IMR-90 (cell line): ENCODE measurements at regions not wholly inside any gene's neighbourhood (a gene's known extent, or its start where the extent isn't known, plus 50 kb on each side); places are given as distances from the start of the nearest gene placed in this dataset.

Experiments used
- ATAC-seq: fragments of 200-7000 bp; cut with Tn5 transposase; 2 replicates; pipeline ENCODE4 v1.9.1; 2020; ENCODE audit warnings: low read depth, mild to moderate bottlenecking, moderate library complexity
- BruUV-seq: library from RNA; stranded (reverse); fragments of 400-500 nt; replicated peaks from 2 replicates; lab custom pipeline; 2021; lab: Mats Ljungman, UMichigan
- CTCF ChIA-PET: fragments of 300-600 bp; formaldehyde crosslinking; extraction: SDS; loops from one replicate; lab custom pipeline; 2021; ENCODE audit warnings: antibody characterized with exemption; lab: Yijun Ruan, JAX
- POLR2A ChIA-PET: fragments of 300-600 bp; sonication (Branson Sonifier 250); formaldehyde crosslinking; loops from one replicate; lab custom pipeline; 2022; ENCODE audit warnings: antibody characterized with exemption; ENCODE audit not compliant: unreplicated experiment; lab: Charles Lee
- DNase-seq: peaks from one replicate; pipeline ENCODE4 v3.0.0; 2013
- H2AFZ ChIP-seq: replicated peaks from 2 replicates; pipeline ENCODE3; 2013; ENCODE audit warnings: low read length, mild to moderate bottlenecking; ENCODE audit not compliant: poor library complexity
- H2AK5ac ChIP-seq: 2 replicates; pipeline ENCODE4 v1.6.1; 2013; ENCODE audit warnings: low read depth, low read length, inconsistent platforms
- H2AK9ac ChIP-seq: replicated peaks from 2 replicates; pipeline ENCODE3; 2013; ENCODE audit warnings: mild to moderate bottlenecking, low read depth, low read length, moderate library complexity; ENCODE audit not compliant: poor library complexity
- H2BK120ac ChIP-seq: 2 replicates; pipeline ENCODE4 v1.6.1; 2013; ENCODE audit warnings: low read depth, low read length, inconsistent platforms
- H2BK15ac ChIP-seq: 3 replicates; pipeline ENCODE4 v1.6.1; 2013; ENCODE audit warnings: low read depth, low read length, inconsistent platforms
- H2BK20ac ChIP-seq: 2 replicates; pipeline ENCODE4 v1.6.1; 2013; ENCODE audit warnings: low read depth, mild to moderate bottlenecking, inconsistent platforms, low read length, moderate library complexity
- H2BK5ac ChIP-seq: 2 replicates; pipeline ENCODE4 v1.6.1; 2013; ENCODE audit warnings: mild to moderate bottlenecking, low read depth, low read length, inconsistent platforms; ENCODE audit not compliant: poor library complexity, severe bottlenecking
- H3K14ac ChIP-seq: replicated peaks from 2 replicates; pipeline ENCODE4 v1.6.1; 2013; ENCODE audit warnings: low read depth, low read length, inconsistent platforms
- H3K18ac ChIP-seq: 2 replicates; pipeline ENCODE4 v1.6.1; 2013; ENCODE audit warnings: low read depth, low read length, control low read depth
- H3K23ac ChIP-seq: 2 replicates; pipeline ENCODE4 v1.6.1; 2013; ENCODE audit warnings: low read depth, low read length, inconsistent platforms
- H3K27ac ChIP-seq: 2 replicates; pipeline ENCODE4 v1.5.1; 2013; ENCODE audit warnings: mild to moderate bottlenecking, control low read depth, low read length; ENCODE audit not compliant: insufficient read depth
- H3K27me3 ChIP-seq: 2 replicates; pipeline ENCODE4 v1.6.1; 2013; ENCODE audit warnings: low read length; ENCODE audit not compliant: control insufficient read depth, insufficient read depth
- H3K36me3 ChIP-seq: 2 replicates; pipeline ENCODE4 v1.6.1; 2013; ENCODE audit warnings: low read length, mixed read lengths; ENCODE audit not compliant: control insufficient read depth, insufficient read depth
- H3K4ac ChIP-seq: 2 replicates; pipeline ENCODE4 v1.6.1; 2013; ENCODE audit warnings: low read depth, low read length, inconsistent platforms
- H3K4me1 ChIP-seq: 2 replicates; pipeline ENCODE4 v1.6.1; 2013; ENCODE audit warnings: low read length, mixed read lengths; ENCODE audit not compliant: control insufficient read depth, insufficient read depth
- H3K4me2 ChIP-seq: 2 replicates; pipeline ENCODE4 v1.6.1; 2013; ENCODE audit warnings: low read depth, mild to moderate bottlenecking, control low read depth, low read length, moderate library complexity
- H3K4me3 ChIP-seq: 2 replicates; pipeline ENCODE4 v1.5.1; 2013; ENCODE audit warnings: low read depth, mild to moderate bottlenecking, control low read depth, low read length, moderate library complexity; ENCODE audit not compliant: insufficient read depth
- H3K56ac ChIP-seq: 2 replicates; pipeline ENCODE4 v1.6.1; 2013; ENCODE audit warnings: low read length, inconsistent platforms; ENCODE audit not compliant: insufficient read depth; ENCODE audit errors: extremely low read depth
- H3K79me1 ChIP-seq, 2 experiments: 2 replicates each; pipeline ENCODE4 v1.6.1; 2013; ENCODE audit warnings: low read length in 2 of 2, inconsistent platforms in 1 of 2, low read depth in 1 of 2
- H3K9ac ChIP-seq: 2 replicates; pipeline ENCODE4 v1.6.1; 2013; ENCODE audit warnings: low read depth, low read length, control low read depth
- H3K9me1 ChIP-seq: 2 replicates; pipeline ENCODE4 v1.6.1; 2013; ENCODE audit warnings: low read length, inconsistent platforms; ENCODE audit not compliant: insufficient read depth
- H3K9me3 ChIP-seq: 2 replicates; pipeline ENCODE4 v1.6.1; 2013; ENCODE audit warnings: low read length; ENCODE audit not compliant: control insufficient read depth, insufficient read depth
- H4K20me1 ChIP-seq: 2 replicates; pipeline ENCODE4 v1.6.1; 2013; ENCODE audit warnings: low read length, inconsistent platforms; ENCODE audit not compliant: insufficient read depth
- H4K5ac ChIP-seq: 2 replicates; pipeline ENCODE4 v1.6.1; 2013; ENCODE audit warnings: mild to moderate bottlenecking, low read depth, low read length, control low read depth
- H4K8ac ChIP-seq, 2 experiments: 2 replicates each; pipeline ENCODE4 v1.6.1; 2013; ENCODE audit warnings: low read depth in 2 of 2, low read length in 2 of 2, control low read depth in 1 of 2, inconsistent platforms in 1 of 2
- H4K91ac ChIP-seq: 2 replicates; pipeline ENCODE4 v1.6.1; 2013; ENCODE audit warnings: low read depth, low read length, inconsistent platforms; ENCODE audit not compliant: insufficient read depth
- BHLHE40 ChIP-seq: fragments of 150-350 bp; IDR thresholded peaks from 2 replicates; pipeline ENCODE4 v1.6.1; 2016; ENCODE audit warnings: mild to moderate bottlenecking, low read depth, low read length
- CEBPB ChIP-seq: IDR thresholded peaks from 2 replicates; pipeline ENCODE4 v1.6.1; 2012; ENCODE audit warnings: low read depth, low read length, improper control_type of control experiment
- CHD1 ChIP-seq: IDR thresholded peaks from 2 replicates; pipeline ENCODE4 v1.6.1; 2012; ENCODE audit warnings: low read depth, low read length, improper control_type of control experiment
- CTCF ChIP-seq: conservative IDR thresholded peaks from 2 replicates; pipeline ENCODE4 v1.5.1; 2012; ENCODE audit warnings: mild to moderate bottlenecking, low read depth, low read length, improper control_type of control experiment
- FOS ChIP-seq: fragments of 150-350 bp; IDR thresholded peaks from 2 replicates; pipeline ENCODE4 v1.6.1; 2016; ENCODE audit warnings: low read depth, low read length
- MAFK ChIP-seq: IDR thresholded peaks from 2 replicates; pipeline ENCODE4 v1.6.1; 2012; ENCODE audit warnings: low read depth, low read length, improper control_type of control experiment
- MAZ ChIP-seq: IDR thresholded peaks from 2 replicates; pipeline ENCODE4 v1.6.1; 2012; ENCODE audit warnings: low read depth, mild to moderate bottlenecking, low read length, improper control_type of control experiment, moderate library complexity, borderline replicate concordance
- MXI1 ChIP-seq: IDR thresholded peaks from 2 replicates; pipeline ENCODE4 v1.6.1; 2012; ENCODE audit warnings: low read depth, mild to moderate bottlenecking, low read length, moderate library complexity, borderline replicate concordance
- NFE2L2 ChIP-seq: fragments of 150-350 bp; IDR thresholded peaks from 2 replicates; pipeline ENCODE4 v1.6.1; 2016; ENCODE audit warnings: low read depth, mild to moderate bottlenecking, low read length
- POLR2A ChIP-seq: IDR thresholded peaks from 2 replicates; pipeline ENCODE4 v1.6.1; 2012; ENCODE audit warnings: mild to moderate bottlenecking, low read depth, low read length
- RAD21 ChIP-seq: IDR thresholded peaks from 2 replicates; pipeline ENCODE4 v1.6.1; 2012; ENCODE audit warnings: low read length, improper control_type of control experiment
- RCOR1 ChIP-seq: IDR thresholded peaks from 2 replicates; pipeline ENCODE4 v1.6.1; 2012; ENCODE audit warnings: mild to moderate bottlenecking, low read length, improper control_type of control experiment; ENCODE audit not compliant: insufficient replicate concordance
- RFX5 ChIP-seq: IDR thresholded peaks from 2 replicates; pipeline ENCODE4 v1.8.0; 2012; ENCODE audit warnings: low read depth, mild to moderate bottlenecking, low read length, moderate library complexity
- SMC3 ChIP-seq: fragments of 150-350 bp; IDR thresholded peaks from 2 replicates; pipeline ENCODE4 v1.6.1; 2016; ENCODE audit warnings: low read depth, mild to moderate bottlenecking, antibody characterized with exemption, low read length, moderate library complexity
- USF2 ChIP-seq: fragments of 150-350 bp; IDR thresholded peaks from 2 replicates; pipeline ENCODE4 v1.6.1; 2017; ENCODE audit warnings: mild to moderate bottlenecking, antibody characterized with exemption, low read length, low read depth
- dilution Hi-C: fragments of 300-500 bp; cut with HindIII; formaldehyde crosslinking; loops from one replicate; pipeline ENCODE4 v1.14.3; 2018; ENCODE audit warnings: low sequenced_read_pairs; ENCODE audit not compliant: unreplicated experiment
- in situ Hi-C: fragments of 300-500 bp; cut with MboI; formaldehyde crosslinking; loops from 3 replicates; pipeline ENCODE4 v1.14.3; 2019; ENCODE audit warnings: low sequenced_read_pairs, inconsistent platforms, mixed read lengths
- intact Hi-C: fragments of 100-400 bp; cut with micrococcal nuclease; formaldehyde crosslinking; loops from 2 replicates; pipeline ENCODE4 v1.10.0; 2022

GRCh38 chr4:60452266-60452665 is 747.9 kb upstream of the ADGRL3 start:
- no peaks in the 10 kb centered on the region for H3K27me3 ChIP-seq
- H2BK5ac ChIP-seq, result no peak overlapping the region
- H2AFZ ChIP-seq, result no peak overlapping the region
- no peak overlapping the region for H3K56ac ChIP-seq
- no peak overlapping the region for H4K8ac ChIP-seq
- DNase-seq (no peak), ATAC-seq (no peak)
- no peak overlapping the region for H3K27ac ChIP-seq
- no peaks in the 10 kb centered on the region for H3K9me3 ChIP-seq
- intact Hi-C loops (no loop called here), dilution Hi-C loops (no loop called here), in situ Hi-C loops (no loop called here)
- H3K4me3 ChIP-seq, result no peak overlapping the region
- no peak overlapping the region for H2AK5ac ChIP-seq
- H3K79me1 ChIP-seq, result no peaks in the 10 kb centered on the region
- CTCF ChIA-PET, result no interaction called here
- H2BK20ac ChIP-seq, result no peak overlapping the region
- H3K4me1 ChIP-seq, result no peaks in the 10 kb centered on the region
- TF ChIP-seq RCOR1 (no peak), MAFK (no peak), SMC3 (no peak), RAD21 (no peak), CTCF (no peak), RFX5 (no peak), FOS (no peak), POLR2A (no peak), CEBPB (no peak), BHLHE40 (no peak), MXI1 (no peak), CHD1 (no peak), NFE2L2 (no peak), MAZ (no peak), USF2 (no peak)
- no peak overlapping the region for H3K9ac ChIP-seq
- no peak overlapping the region for H4K5ac ChIP-seq
- no peak overlapping the region for H3K23ac ChIP-seq
- no peak overlapping the region for H3K4me2 ChIP-seq
- no peak overlapping the region for H2AK9ac ChIP-seq
- no peak overlapping the region for H4K91ac ChIP-seq
- H2BK15ac ChIP-seq, result no peak overlapping the region
- no peak overlapping the region for H3K14ac ChIP-seq
- BruUV-seq, result no TSS peak
- H3K4ac ChIP-seq, result no peak overlapping the region
- H3K36me3 ChIP-seq, result no peaks in the 10 kb centered on the region
- H3K18ac ChIP-seq, result no peak overlapping the region
- H3K9me1 ChIP-seq, result no peaks in the 10 kb centered on the region
- POLR2A ChIA-PET, result no interaction called here
- H2BK120ac ChIP-seq, result no peak overlapping the region
- no peaks in the 10 kb centered on the region for H4K20me1 ChIP-seq
